ENCODE measurements at regions not wholly inside any gene's neighbourhood (a gene's known extent, or its start where the extent isn't known, plus 50 kb on each side); places are given as distances from the start of the nearest gene placed in this dataset.

DNA sequence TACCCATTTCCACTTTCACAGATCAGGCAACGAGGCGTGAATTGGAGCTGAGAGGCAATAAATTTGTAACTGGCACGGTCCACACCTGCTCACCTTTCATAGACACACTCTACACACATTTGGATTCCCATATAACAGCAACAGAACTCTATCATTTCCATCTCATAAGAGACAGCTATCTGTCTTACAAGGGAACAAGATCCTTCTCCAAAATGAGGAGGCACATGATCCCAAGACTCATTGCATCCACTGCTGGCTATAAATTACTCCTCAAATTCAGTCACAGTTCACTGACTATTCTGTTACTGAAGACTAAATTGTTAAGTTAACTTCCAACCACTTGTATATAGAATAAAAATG, 342.8 kb downstream of the MATN1 start:
- WGBS (ENCODE audit: low lambda C conversion rate): 0% methylated on average over 3 of the region's 3 CpGs
- in situ Hi-C loops (cut with HindIII; ENCODE audit: extremely low pct_ligation_motif_present, low pct_unique_long_range_greater_than_20kb): no loop called here
- CTCF ChIA-PET (ENCODE audit: low intra/inter-chr PET ratio, low total read pairs): interaction anchor here (1.3 to 1.4 kb wide), 2 partner anchors 588 to 1145 kb away, joined by 4 to 7 read pairs; partner anchors contain the start of gene PTPRU
- H3K4me1 ChIP-seq (ENCODE audit: insufficient read depth, low read length): peaks cover 17% of the 10 kb centered on the region
- POLR2A ChIA-PET: no interaction called here
- no peak for DNase-seq (ENCODE audit: low spot score)
- BruUV-seq (replicated peaks): no TSS peak
- no peak overlapping the region for H2AFZ ChIP-seq (ENCODE audit: low read length)
- peaks cover 0 to 3% of the 10 kb centered on the region in 2 experiments; a peak in 1 of 5 replicates for H3K27me3 ChIP-seq (ENCODE audit: control insufficient read depth in 1 of 2, insufficient read depth in 2 of 2, low read length in 2 of 2)
- H3K27ac ChIP-seq (ENCODE audit: extremely low read length, insufficient read depth, low read length): no peak overlapping the region
- no peak overlapping the region for H3K9ac ChIP-seq (ENCODE audit: insufficient read depth, low read depth, low read length)
- H4K20me1 ChIP-seq (ENCODE audit: insufficient read depth, low read length): no peaks in the 10 kb centered on the region
- H3K9me3 ChIP-seq (ENCODE audit: low read length): no peaks in the 10 kb centered on the region
- H3K79me2 ChIP-seq (ENCODE audit: insufficient read depth, low read length): no peaks in the 10 kb centered on the region
- no peak for TF ChIP-seq ZNF619 (CRISPR knock-in tag; IDR thresholded peaks at IDR 0.05)
- no peak for TF ChIP-seq ZSCAN30 (CRISPR knock-in tag; IDR thresholded peaks at IDR 0.05)
- TF ChIP-seq, protein P1, sequence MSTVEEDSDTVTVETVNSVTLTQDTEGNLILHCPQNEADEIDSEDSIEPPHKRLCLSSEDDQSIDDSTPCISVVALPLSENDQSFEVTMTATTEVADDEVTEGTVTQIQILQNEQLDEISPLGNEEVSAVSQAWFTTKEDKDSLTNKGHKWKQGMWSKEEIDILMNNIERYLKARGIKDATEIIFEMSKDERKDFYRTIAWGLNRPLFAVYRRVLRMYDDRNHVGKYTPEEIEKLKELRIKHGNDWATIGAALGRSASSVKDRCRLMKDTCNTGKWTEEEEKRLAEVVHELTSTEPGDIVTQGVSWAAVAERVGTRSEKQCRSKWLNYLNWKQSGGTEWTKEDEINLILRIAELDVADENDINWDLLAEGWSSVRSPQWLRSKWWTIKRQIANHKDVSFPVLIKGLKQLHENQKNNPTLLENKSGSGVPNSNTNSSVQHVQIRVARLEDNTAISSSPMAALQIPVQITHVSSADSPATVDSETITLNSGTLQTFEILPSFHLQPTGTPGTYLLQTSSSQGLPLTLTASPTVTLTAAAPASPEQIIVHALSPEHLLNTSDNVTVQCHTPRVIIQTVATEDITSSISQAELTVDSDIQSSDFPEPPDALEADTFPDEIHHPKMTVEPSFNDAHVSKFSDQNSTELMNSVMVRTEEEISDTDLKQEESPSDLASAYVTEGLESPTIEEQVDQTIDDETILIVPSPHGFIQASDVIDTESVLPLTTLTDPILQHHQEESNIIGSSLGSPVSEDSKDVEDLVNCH (CRISPR knock-in tag; IDR thresholded peaks at IDR 0.05): no peak
- TF ChIP-seq, protein P2, sequence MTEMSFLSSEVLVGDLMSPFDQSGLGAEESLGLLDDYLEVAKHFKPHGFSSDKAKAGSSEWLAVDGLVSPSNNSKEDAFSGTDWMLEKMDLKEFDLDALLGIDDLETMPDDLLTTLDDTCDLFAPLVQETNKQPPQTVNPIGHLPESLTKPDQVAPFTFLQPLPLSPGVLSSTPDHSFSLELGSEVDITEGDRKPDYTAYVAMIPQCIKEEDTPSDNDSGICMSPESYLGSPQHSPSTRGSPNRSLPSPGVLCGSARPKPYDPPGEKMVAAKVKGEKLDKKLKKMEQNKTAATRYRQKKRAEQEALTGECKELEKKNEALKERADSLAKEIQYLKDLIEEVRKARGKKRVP (CRISPR knock-in tag; IDR thresholded peaks at IDR 0.05): no peak
- no peak for TF ChIP-seq ZSCAN12 (CRISPR knock-in tag; IDR thresholded peaks at IDR 0.05)
- TF ChIP-seq, protein P3, sequence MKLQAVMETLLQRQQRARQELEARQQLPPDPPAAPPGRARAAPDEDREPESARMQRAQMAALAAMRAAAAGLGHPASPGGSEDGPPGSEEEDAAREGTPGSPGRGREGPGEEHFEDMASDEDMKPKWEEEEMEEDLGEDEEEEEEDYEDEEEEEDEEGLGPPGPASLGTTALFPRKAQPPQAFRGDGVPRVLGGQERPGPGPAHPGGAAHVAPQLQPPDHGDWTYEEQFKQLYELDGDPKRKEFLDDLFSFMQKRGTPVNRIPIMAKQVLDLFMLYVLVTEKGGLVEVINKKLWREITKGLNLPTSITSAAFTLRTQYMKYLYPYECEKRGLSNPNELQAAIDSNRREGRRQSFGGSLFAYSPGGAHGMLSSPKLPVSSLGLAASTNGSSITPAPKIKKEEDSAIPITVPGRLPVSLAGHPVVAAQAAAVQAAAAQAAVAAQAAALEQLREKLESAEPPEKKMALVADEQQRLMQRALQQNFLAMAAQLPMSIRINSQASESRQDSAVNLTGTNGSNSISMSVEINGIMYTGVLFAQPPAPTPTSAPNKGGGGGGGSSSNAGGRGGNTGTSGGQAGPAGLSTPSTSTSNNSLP (IDR thresholded peaks at IDR 0.05; ENCODE audit: low read depth, low read length): no peak
- no peak for TF ChIP-seq SIX1 (CRISPR knock-in tag; IDR thresholded peaks at IDR 0.05; ENCODE audit: borderline replicate concordance)
- no peak for TF ChIP-seq HNRNPL (IDR thresholded peaks at IDR 0.05; ENCODE audit: low read depth, low read length)
- no peak for TF ChIP-seq CBX5 (CRISPR knock-in tag; IDR thresholded peaks at IDR 0.05; ENCODE audit: borderline replicate concordance)
- intact Hi-C loops (cut with micrococcal nuclease; ENCODE audit: unreplicated experiment): no loop called here
- H3K36me3 ChIP-seq (replicated peaks in 1 of 2; ENCODE audit: control insufficient read depth in 1 of 2, insufficient read depth in 2 of 2, low read length in 2 of 2): no peaks in the 10 kb centered on the region
- H3K4me3 ChIP-seq (replicated peaks in 1 of 3; ENCODE audit: insufficient read depth in 1 of 3, low read depth in 2 of 3, low read length in 3 of 3): no peak overlapping the region
- no peak for ATAC-seq
- H3K4me2 ChIP-seq (ENCODE audit: low read depth, low read length): no peak overlapping the region; the same call in 1 of the 2 replicates
- FAIRE-seq: no peak
